Mesodermal cell (in vitro differentiated cells): ENCODE measurements at regions not wholly inside any gene's neighbourhood (a gene's known extent, or its start where the extent isn't known, plus 50 kb on each side); places are given as distances from the start of the nearest gene placed in this dataset.

Experiments
- H3K27ac ChIP-seq: 2 replicates; pipeline ENCODE4 v1.7.0; 2013; ENCODE audit warnings: mild to moderate bottlenecking, low read depth, low read length, moderate library complexity; ENCODE audit not compliant: severe bottlenecking
- H3K36me3 ChIP-seq: 2 replicates; pipeline ENCODE4 v1.7.1; 2013; ENCODE audit warnings: mild to moderate bottlenecking, low read length, moderate library complexity; ENCODE audit not compliant: control insufficient read depth, insufficient read depth
- H3K4me1 ChIP-seq: one replicate; pipeline ENCODE4 v1.7.1; 2013; ENCODE audit warnings: mild to moderate bottlenecking, low read length; ENCODE audit not compliant: insufficient read depth, control insufficient read depth, poor library complexity, severe bottlenecking
- H3K4me3 ChIP-seq: 2 replicates; pipeline ENCODE4 v1.7.0; 2013; ENCODE audit warnings: low read length, control low read depth, mild to moderate bottlenecking; ENCODE audit not compliant: insufficient read depth, poor library complexity, severe bottlenecking; ENCODE audit errors: extremely low read depth
- H3K9me3 ChIP-seq: 2 replicates; pipeline ENCODE4 v1.7.1; 2013; ENCODE audit warnings: mild to moderate bottlenecking, low read length, moderate library complexity; ENCODE audit not compliant: control insufficient read depth
- WGBS, 2 experiments: methylation state at CpG; one replicate each; pipeline ENCODE4 v1.1.5; 2013; ENCODE audit warnings: missing lambda C conversion rate in 2 of 2; ENCODE audit not compliant: insufficient coverage in 2 of 2; 5-methylcytosine and 5-hydroxymethylcytosine counted together

- Histone ChIP-seq H3K27ac (no peak overlapping the region), H3K9me3 (no peaks in the 10 kb centered on the region), H3K36me3 (no peaks in the 10 kb centered on the region), H3K4me1 (no peaks in the 10 kb centered on the region), H3K4me3 (no peak overlapping the region)
- WGBS, 2 experiments: 60 to 87% methylated on average over 2 of the region's 2 CpGs
Measured at GRCh38 chr15:26378304-26378703, 394.6 kb downstream of the GABRB3 start.

GRCh38 chr15:26376243-26376642 lies 396.6 kb downstream of the GABRB3 start:
- H3K9me3 ChIP-seq: no peaks in the 10 kb centered on the region
- no peak overlapping the region for H3K27ac ChIP-seq
- no peaks in the 10 kb centered on the region for H3K36me3 ChIP-seq
- no peaks in the 10 kb centered on the region for H3K4me1 ChIP-seq
- 50% methylated on average over 1 of the region's 2 CpGs; no CpG with 5 or more reads in 1 of the 2 experiments for WGBS, 2 experiments
- no peak overlapping the region for H3K4me3 ChIP-seq

- Histone ChIP-seq H3K9me3 (no peaks in the 10 kb centered on the region), H3K4me3 (no peak overlapping the region), H3K36me3 (no peaks in the 10 kb centered on the region), H3K27ac (no peak overlapping the region), H3K4me1 (no peaks in the 10 kb centered on the region)
- no CpG with 5 or more reads among the region's 1 CpG for WGBS, 2 experiments
Measured at GRCh38 chr15:26374806-26375205, 398.1 kb downstream of the GABRB3 start.

- Histone ChIP-seq H3K4me3 (no peak overlapping the region), H3K9me3 (no peaks in the 10 kb centered on the region), H3K36me3 (no peaks in the 10 kb centered on the region), H3K4me1 (no peaks in the 10 kb centered on the region), H3K27ac (no peak overlapping the region)
- 57 to 72% methylated on average over 5 of the region's 6 CpGs for WGBS, 2 experiments
Measured at GRCh38 chr15:26372706-26373105, 400.2 kb downstream of the GABRB3 start.

GRCh38 chr15:26365077-26365476 lies 407.8 kb downstream of the GABRB3 start:
- Histone ChIP-seq H3K36me3 (no peaks in the 10 kb centered on the region), H3K4me3 (no peak overlapping the region), H3K9me3 (no peaks in the 10 kb centered on the region), H3K27ac (no peak overlapping the region), H3K4me1 (no peaks in the 10 kb centered on the region)
- WGBS, 2 experiments: 66 to 82% methylated on average over 3 of the region's 4 CpGs

GRCh38 chr15:26359855-26360254 lies 413.0 kb downstream of the GABRB3 start:
- no peak overlapping the region for H3K27ac ChIP-seq
- WGBS, 2 experiments: 82 to 100% methylated on average over 2 of the region's 4 CpGs
- no peaks in the 10 kb centered on the region for H3K36me3 ChIP-seq
- H3K9me3 ChIP-seq: no peaks in the 10 kb centered on the region
- H3K4me3 ChIP-seq: no peak overlapping the region
- no peaks in the 10 kb centered on the region for H3K4me1 ChIP-seq

- WGBS, 2 experiments: 92% methylated on average over 2 of the region's 3 CpGs; no CpG with 5 or more reads in 1 of the 2 experiments
- Histone ChIP-seq H3K27ac (no peak overlapping the region), H3K9me3 (no peaks in the 10 kb centered on the region), H3K36me3 (no peaks in the 10 kb centered on the region), H3K4me1 (no peaks in the 10 kb centered on the region), H3K4me3 (no peak overlapping the region)
Measured at GRCh38 chr15:26358708-26359107, 414.2 kb downstream of the GABRB3 start.

- no peak overlapping the region for H3K27ac ChIP-seq
- no peaks in the 10 kb centered on the region for H3K36me3 ChIP-seq
- no peak overlapping the region for H3K4me3 ChIP-seq
- H3K4me1 ChIP-seq: no peaks in the 10 kb centered on the region
- 83% methylated on average over 2 of the region's 3 CpGs; no CpG with 5 or more reads in 1 of the 2 experiments for WGBS, 2 experiments
- no peaks in the 10 kb centered on the region for H3K9me3 ChIP-seq
Measured at GRCh38 chr15:26357653-26358052, 415.2 kb downstream of the GABRB3 start.

- Histone ChIP-seq H3K4me3 (no peak overlapping the region), H3K36me3 (no peaks in the 10 kb centered on the region), H3K9me3 (no peaks in the 10 kb centered on the region), H3K27ac (no peak overlapping the region), H3K4me1 (no peaks in the 10 kb centered on the region)
- WGBS, 2 experiments: 81 to 90% methylated on average over 5 to 6 of the region's 8 CpGs
Measured at GRCh38 chr15:26355472-26356074, 417.3 kb downstream of the GABRB3 start.

GRCh38 chr15:26352909-26353308 lies 420.0 kb downstream of the GABRB3 start:
- WGBS, 2 experiments: 78 to 86% methylated on average over 1 to 3 of the region's 4 CpGs
- Histone ChIP-seq H3K36me3 (no peaks in the 10 kb centered on the region), H3K9me3 (peaks cover 5% of the 10 kb centered on the region), H3K4me1 (no peaks in the 10 kb centered on the region), H3K27ac (no peak overlapping the region), H3K4me3 (no peak overlapping the region)

- H3K4me1 ChIP-seq: no peaks in the 10 kb centered on the region
- no peak overlapping the region for H3K27ac ChIP-seq
- no peak overlapping the region for H3K4me3 ChIP-seq
- peaks cover 7% of the 10 kb centered on the region for H3K9me3 ChIP-seq
- WGBS, 2 experiments: 87 to 93% methylated on average over 2 to 3 of the region's 4 CpGs
- no peaks in the 10 kb centered on the region for H3K36me3 ChIP-seq
Measured at GRCh38 chr15:26352406-26352805, 420.5 kb downstream of the GABRB3 start.
